CD1c-positive myeloid dendritic cell (primary cell): ENCODE measurements at regions not wholly inside any gene's neighbourhood (a gene's known extent, or its start where the extent isn't known, plus 50 kb on each side); places are given as distances from the start of the nearest gene placed in this dataset.

Source experiments
- DNase-seq: peaks from one replicate; pipeline ENCODE4 v3.0.0-alpha.2; 2016; ENCODE audit errors: extremely low spot score

DNA sequence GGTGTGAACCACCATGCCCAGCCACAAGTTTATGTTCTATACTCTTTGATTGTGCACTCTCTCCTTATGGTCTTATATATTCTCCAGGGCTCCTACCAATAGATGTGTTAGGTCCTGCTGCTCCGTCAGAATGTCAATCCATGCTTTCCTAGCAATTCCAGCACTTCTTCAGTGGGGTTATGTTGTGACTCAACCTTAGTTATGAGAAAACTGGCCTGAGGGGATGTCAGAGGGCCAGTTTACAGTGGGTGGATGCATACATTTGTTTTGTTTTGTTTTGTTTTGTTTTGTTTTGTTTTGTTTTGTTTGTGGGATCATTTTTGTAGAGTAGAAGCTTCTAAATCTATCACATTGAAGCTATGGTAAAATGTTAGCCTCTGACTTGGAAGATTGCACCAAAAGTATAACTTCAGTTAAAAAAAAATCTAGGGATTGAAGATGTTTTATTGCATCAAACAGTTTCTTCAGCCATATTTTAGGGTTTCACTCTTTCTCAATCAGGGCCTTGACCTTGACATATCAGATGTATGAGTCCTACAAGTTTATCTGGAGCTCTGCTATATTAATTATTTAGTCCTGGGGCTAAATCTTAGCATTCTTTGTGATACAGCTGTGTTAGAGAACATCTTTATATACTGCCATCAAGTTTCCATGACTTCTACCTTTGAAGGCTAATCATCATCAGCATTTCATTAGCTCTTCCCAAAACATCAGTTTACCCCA is 191.6 kb upstream of the CNTN5 start:
- no peak for DNase-seq

GRCh38 chr11:98829971-98830370 is 190.8 kb upstream of the CNTN5 start:
- no peak for DNase-seq

DNA sequence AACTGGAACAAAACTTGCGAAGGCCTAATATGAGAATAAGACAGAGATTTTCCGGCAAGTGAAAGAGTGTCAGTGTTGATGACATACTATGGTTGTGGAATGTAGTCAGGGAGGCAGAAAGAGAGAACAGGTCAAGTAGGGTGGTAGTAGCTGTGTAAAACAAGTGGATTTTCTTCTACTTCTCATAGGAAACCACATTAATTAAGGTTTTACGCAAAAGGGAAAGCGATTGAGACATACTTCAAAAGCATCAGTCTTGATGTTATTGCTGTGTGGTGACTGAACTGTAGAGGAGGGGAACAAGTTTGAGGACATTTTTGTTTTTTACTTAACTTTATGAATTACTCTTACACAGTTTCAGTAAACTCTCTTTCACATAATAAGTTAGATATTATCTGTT is 186.0 kb upstream of the CNTN5 start:
- DNase-seq: no peak

DNA sequence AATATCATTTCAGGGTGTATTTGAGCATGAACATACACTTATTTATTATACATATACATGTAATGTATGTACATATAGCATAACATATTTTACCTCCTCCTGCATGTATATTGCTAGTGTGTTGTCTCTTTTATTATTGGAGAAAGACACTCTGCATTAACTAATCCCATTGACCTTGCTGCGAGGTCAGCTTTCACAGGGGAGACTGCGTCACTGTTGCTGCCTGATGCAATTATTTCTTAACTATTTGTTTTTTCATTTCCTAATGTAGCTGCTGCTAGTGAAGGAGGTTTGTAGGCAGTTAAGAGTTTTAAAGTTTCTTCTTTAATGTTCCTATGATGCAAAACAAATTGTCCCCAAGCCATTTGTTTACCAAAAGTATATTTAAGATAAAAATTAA is 185.4 kb upstream of the CNTN5 start:
- DNase-seq: no peak

DNA sequence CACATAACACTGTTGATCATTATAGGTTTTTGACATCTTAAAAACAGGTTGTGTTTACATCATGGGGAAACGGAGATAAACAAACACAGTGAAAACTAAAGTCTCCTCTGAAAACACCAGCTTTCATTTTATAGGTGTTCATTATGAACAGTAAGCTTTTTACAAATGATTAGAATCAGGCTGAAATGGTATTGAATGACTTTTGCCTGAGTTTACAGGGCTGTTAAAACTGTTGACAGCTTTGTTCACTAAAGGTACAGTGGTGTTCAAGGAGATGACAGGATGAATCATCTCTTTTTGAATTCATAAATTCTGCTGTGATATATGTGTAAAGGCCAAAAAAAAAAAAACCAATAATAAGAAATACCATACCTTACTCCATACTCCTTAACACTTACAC is 184.6 kb upstream of the CNTN5 start:
- no peak for DNase-seq

DNA sequence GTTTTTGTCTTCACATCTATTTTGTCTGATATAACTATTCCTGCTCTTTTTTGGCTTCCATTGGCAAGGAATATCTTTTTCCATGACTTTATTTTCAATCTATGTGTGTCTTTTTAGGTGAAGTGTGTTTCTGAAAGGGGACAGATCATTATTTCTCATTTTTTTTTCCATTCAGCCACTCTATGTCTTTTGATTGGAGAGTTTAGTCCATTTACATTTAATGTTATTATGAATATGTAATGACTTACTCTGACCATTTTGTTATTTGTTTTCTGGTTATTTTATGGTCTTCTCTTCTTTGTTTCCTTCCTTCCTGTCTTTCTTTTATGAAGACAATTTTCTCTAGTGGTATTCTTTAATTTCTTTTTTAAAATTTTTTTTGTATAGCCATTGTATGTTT is 178.6 kb upstream of the CNTN5 start:
- no peak for DNase-seq

- DNase-seq: no peak
These were observed 158.6 kb upstream of the CNTN5 start for GRCh38 chr11:98862169-98862568.

DNA sequence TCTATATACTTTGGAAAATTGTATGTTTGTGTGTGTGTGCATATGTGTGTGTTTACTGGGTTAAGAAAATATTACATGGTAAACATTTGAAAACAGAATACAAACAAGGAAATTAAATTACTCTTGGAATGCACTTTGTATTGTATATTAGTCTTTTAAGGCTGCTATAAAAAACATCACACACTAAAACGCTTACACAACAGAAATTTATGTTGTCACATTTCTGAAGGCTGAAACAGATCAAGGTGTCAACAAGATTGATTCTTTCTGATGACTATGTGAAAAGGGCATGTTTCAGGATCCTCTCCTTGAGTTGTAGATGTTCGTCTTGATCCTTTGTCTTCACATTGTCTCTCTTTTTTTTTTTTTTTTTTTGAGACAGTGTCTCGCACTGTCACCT is 149.1 kb upstream of the CNTN5 start:
- DNase-seq: no peak

DNA sequence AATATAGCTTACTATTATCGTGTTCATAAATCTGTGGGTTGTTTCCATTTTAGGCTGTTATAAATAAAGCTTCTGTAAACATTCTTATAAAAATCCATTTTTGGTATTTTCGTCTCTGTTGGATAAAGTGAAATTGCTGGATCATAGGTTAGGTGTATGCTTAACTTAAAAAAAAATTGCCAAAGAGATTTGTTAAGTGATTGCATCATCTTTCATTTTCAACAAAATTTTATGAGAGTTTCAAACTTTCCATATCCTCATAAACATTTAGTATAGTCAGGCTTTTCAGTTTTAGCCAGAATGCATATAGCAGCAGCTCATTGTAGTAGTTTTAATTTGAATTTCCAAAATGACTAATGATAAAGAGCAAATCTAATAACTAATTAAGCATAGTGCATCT is 146.7 kb upstream of the CNTN5 start:
- DNase-seq: no peak

GRCh38 chr11:98895936-98896335 is 124.8 kb upstream of the CNTN5 start:
- DNase-seq: no peak

DNA sequence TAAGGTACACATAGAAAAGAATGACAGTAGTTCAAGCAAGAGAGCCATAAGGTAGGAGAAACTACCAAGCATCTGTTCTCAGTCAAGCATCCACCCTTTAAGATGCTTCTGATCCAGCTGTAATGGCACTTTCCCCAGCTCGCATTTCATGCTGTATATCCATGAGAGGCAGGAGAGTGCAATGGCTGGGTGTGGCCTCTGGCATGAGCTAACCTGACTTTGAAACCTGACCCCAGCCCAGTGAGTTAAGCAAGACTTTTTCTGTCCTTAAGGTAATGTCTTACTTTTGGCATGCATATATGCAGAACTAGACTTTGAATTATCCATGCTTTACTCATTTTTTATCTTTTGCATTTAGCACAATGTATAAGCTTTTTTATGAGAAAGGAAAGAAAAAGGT is 79.8 kb upstream of the CNTN5 start:
- DNase-seq: no peak

DNA sequence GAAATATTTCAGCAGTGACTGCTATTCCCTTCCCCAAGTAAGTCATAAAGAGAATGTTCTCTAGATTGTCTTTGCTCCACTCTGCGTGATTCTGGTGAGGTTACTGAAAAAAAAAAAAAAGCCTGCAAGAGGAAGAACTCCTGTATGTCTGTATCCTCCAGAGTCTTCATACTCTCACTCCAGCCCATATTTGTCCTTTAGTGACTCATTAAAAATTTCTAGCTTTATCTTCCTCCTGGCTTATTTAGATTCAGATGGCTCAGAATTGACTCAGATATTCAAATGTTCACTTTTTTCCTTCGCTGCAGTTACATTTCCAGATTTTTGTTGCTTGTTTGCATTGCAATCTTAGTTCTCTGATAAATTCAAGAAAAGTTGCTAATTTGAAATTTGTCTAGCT is 76.3 kb upstream of the CNTN5 start:
- DNase-seq: no peak

DNA sequence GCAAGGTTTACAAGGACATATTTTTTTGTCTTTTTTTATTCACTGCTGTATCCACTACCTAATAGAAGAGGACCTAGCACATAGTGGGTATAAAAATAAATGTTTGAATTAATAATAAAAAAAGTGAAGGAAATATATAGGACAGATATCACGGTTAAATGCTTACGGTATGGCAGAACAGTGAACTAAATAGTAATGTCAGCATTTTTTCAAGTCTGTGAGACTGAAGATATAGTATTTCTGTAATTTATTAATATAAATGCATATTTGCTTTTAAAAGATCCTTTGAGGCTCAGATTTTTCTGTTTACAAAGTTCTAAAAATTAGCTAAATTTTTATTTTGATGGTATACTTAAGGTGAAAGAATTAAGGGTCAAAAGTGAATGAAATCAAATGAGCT is 68.6 kb upstream of the CNTN5 start:
- DNase-seq: no peak

DNA sequence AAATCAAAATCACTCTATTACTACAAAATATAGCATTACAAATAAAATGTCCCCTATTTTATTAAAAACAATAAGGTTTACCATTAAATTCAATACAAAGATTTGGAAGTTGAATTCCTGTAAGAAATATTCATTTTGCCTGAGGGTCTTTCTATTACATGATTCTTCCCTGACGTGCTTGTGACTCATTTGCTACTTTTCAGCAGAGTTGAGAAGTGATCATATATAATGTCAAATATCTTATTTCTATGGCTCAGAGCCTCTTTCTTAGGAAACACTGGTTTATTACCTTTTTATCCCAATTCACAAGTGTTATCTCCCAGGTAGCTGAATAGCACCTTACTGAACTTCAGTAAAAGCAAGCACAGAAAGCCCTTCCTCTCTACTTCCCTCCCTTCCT is 65.2 kb upstream of the CNTN5 start:
- no peak for DNase-seq

- no peak for DNase-seq
These were observed 56.6 kb upstream of the CNTN5 start for GRCh38 chr11:98964146-98964545.

- DNase-seq: no peak
These were observed 55.4 kb upstream of the CNTN5 start for GRCh38 chr11:98965358-98965757.

DNA sequence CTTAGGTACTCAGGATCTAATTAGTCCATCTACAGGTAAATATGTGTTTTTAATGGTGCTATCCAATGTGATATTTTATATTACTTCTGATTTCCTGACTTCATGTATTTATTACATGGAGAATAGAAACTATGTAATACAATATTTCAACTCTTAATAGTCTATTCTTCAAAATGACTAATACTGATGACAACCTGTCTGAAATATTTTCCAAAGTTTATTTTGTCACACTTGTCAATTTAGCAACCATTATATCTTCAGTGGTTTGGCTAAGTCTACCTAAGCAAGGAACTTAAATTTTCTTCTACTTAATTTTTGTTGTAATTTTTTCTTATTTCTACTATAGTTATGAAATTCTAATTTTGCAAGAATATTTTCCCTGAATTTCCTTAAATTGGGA is 55.0 kb upstream of the CNTN5 start:
- no peak for DNase-seq

DNA sequence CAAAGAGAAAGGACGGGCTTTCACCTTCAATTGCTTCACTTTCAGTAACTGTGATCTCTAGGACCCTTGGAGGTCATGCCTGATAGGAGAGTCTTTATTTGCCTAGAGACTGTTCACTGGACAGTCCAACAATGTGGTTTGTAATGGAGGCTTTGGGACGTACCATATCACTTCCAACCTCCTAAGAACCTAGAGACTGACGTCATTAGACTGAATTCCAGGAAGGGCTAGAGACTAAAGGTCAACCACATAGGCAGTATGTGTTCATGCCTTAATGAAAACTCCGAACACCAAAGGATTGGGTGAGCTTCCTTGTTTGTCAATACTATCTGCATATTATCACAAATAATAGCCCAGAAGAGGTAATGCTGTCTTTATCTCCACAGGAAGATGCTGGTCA is 53.7 kb upstream of the CNTN5 start:
- no peak for DNase-seq
